GM12878 (cell line): ENCODE measurements at regions not wholly inside any gene's neighbourhood (a gene's known extent, or its start where the extent isn't known, plus 50 kb on each side); places are given as distances from the start of the nearest gene placed in this dataset.

Experiments used
- ATAC-seq: fragments of 200-7000 bp; cut with Tn5 transposase; 3 replicates; pipeline ENCODE4 v1.9.1; 2020; ENCODE audit warnings: mild to moderate bottlenecking, moderate library complexity
- BruUV-seq: library from RNA; stranded (reverse); fragments of 400-500 nt; replicated peaks from 2 replicates; lab custom pipeline; 2021; lab: Mats Ljungman, UMichigan
- CTCF ChIA-PET: fragments of 300-600 bp; sonication (Branson Sonifier 250); formaldehyde crosslinking; extraction: SDS; loops from one replicate; lab custom pipeline; 2021; ENCODE audit warnings: inconsistent platforms; lab: Yijun Ruan, JAX
- POLR2A ChIA-PET: fragments of 350-600 bp; formaldehyde crosslinking; extraction: SDS; loops from one replicate; lab custom pipeline; 2021; ENCODE audit warnings: inconsistent platforms; lab: Charles Lee
- RAD21 ChIA-PET: fragments of 300-600 bp; sonication (Branson Sonifier 250); formaldehyde crosslinking; loops from one replicate; lab custom pipeline; 2023; ENCODE audit warnings: antibody characterized with exemption; ENCODE audit not compliant: unreplicated experiment; lab: Charles Lee
- SMC1A ChIA-PET: fragments of 300-600 bp; sonication (Branson Sonifier 250); formaldehyde crosslinking; loops from one replicate; lab custom pipeline; 2023; ENCODE audit not compliant: unreplicated experiment, uncharacterized antibody; lab: Charles Lee
- DNase-seq: peaks from one replicate; pipeline ENCODE4 v3.0.0-alpha.2; 2011; ENCODE audit warnings: low read depth, low spot score
- FAIRE-seq: peaks from 3 replicates; lab custom pipeline; 2011; peaks lifted over from hg19 to GRCh38; lab: Jason Lieb, UNC
- H2AFZ ChIP-seq: 2 replicates; pipeline ENCODE4 v1.6.0; 2011; ENCODE audit warnings: low read depth, low read length, control low read depth; ENCODE audit not compliant: control insufficient read depth
- H3K27ac ChIP-seq: 2 replicates; pipeline ENCODE4 v1.5.1; 2011; ENCODE audit warnings: control low read depth; ENCODE audit not compliant: control insufficient read depth, insufficient read depth
- H3K27me3 ChIP-seq, 2 experiments: replicated peaks in 1 of 2; 2 replicates each; pipeline versions ENCODE4 v1.6.0 to v1.6.1; 2011; ENCODE audit warnings: low read length in 1 of 2; ENCODE audit not compliant: control insufficient read depth in 2 of 2, insufficient read depth in 2 of 2
- H3K36me3 ChIP-seq, 2 experiments: 2 replicates each; pipeline ENCODE4 v1.5.1; 2011; ENCODE audit warnings: low read length in 1 of 2; ENCODE audit not compliant: control insufficient read depth in 2 of 2, insufficient read depth in 2 of 2
- H3K4me1 ChIP-seq: 2 replicates; pipeline ENCODE4 v1.6.1; 2011; ENCODE audit warnings: mild to moderate bottlenecking, low read length, moderate library complexity, mixed read lengths; ENCODE audit not compliant: control insufficient read depth, insufficient read depth
- H3K4me2 ChIP-seq: 2 replicates; pipeline ENCODE4 v1.6.0; 2011; ENCODE audit warnings: control low read depth; ENCODE audit not compliant: control insufficient read depth, insufficient read depth
- H3K4me3 ChIP-seq: fragments of 200-600 bp; sonication (generic); 2 replicates; pipeline ENCODE4 v1.5.1; 2016
- H3K79me2 ChIP-seq: 2 replicates; pipeline ENCODE4 v1.6.0; 2011; ENCODE audit warnings: low read length; ENCODE audit not compliant: control insufficient read depth, insufficient read depth
- H3K9ac ChIP-seq: 2 replicates; pipeline ENCODE4 v1.8.0; 2011; ENCODE audit warnings: low read length, control low read depth, mixed read lengths; ENCODE audit not compliant: control insufficient read depth, insufficient read depth
- H3K9me3 ChIP-seq: replicated peaks from 3 replicates; pipeline ENCODE4 v1.5.1; 2011; ENCODE audit warnings: mild to moderate bottlenecking, low read length; ENCODE audit not compliant: control insufficient read depth, insufficient read depth
- H4K20me1 ChIP-seq: 2 replicates; pipeline ENCODE4 v1.6.0; 2011; ENCODE audit not compliant: control insufficient read depth, insufficient read depth
- BHLHE40 ChIP-seq, 2 experiments: fragments of 450-650 bp in 1 of 2; IDR thresholded peaks; 2 replicates each; pipeline ENCODE4 v1.6.1; 2011 to 2017; ENCODE audit warnings: low read depth in 2 of 2, borderline replicate concordance in 1 of 2, improper control_type of control experiment in 1 of 2, low read length in 1 of 2, mild to moderate bottlenecking in 1 of 2
- CBFB ChIP-seq: IDR thresholded peaks from 2 replicates; pipeline ENCODE4 v1.6.1; 2016; ENCODE audit warnings: antibody characterized with exemption, low read depth
- DPF2 ChIP-seq: fragments of 450-650 bp; IDR thresholded peaks from 2 replicates; pipeline ENCODE4 v1.6.1; 2017; ENCODE audit warnings: mild to moderate bottlenecking
- E2F8 ChIP-seq: fragments of 450-650 bp; IDR thresholded peaks from 2 replicates; pipeline ENCODE4 v1.6.1; 2018; ENCODE audit warnings: mild to moderate bottlenecking, low read depth, moderate library complexity; ENCODE audit not compliant: partially characterized antibody
- SPI1 ChIP-seq: IDR thresholded peaks from 2 replicates; pipeline ENCODE4 v1.6.1; 2011; ENCODE audit warnings: low read depth, mild to moderate bottlenecking, low read length, moderate library complexity, borderline replicate concordance; ENCODE audit not compliant: insufficient read depth
- SREBF1 ChIP-seq: IDR thresholded peaks from 2 replicates; pipeline ENCODE4 v1.6.1; 2012; ENCODE audit warnings: mild to moderate bottlenecking, low read length
- TARDBP ChIP-seq: IDR thresholded peaks from 2 replicates; pipeline ENCODE4 v1.6.1; 2016; ENCODE audit warnings: borderline replicate concordance
- USF2 ChIP-seq: IDR thresholded peaks from 2 replicates; pipeline ENCODE4 v1.6.1; 2011; ENCODE audit warnings: low read depth, low read length, improper control_type of control experiment, borderline replicate concordance
- ZBTB33 ChIP-seq: fragments of 450-650 bp; IDR thresholded peaks from 2 replicates; pipeline ENCODE4 v1.6.1; 2017; ENCODE audit warnings: mild to moderate bottlenecking
- ZBTB40 ChIP-seq: fragments of 450-650 bp; IDR thresholded peaks from 2 replicates; pipeline ENCODE4 v1.6.1; 2016; ENCODE audit warnings: mild to moderate bottlenecking, moderate library complexity, borderline replicate concordance
- WGBS: methylation state at CpG from one replicate; pipeline ENCODE4 v1.1.6; 2016; ENCODE audit warnings: low lambda C conversion rate; ENCODE audit not compliant: insufficient replicate concordance, insufficient coverage; ENCODE audit errors: missing lambda C conversion rate; 5-methylcytosine and 5-hydroxymethylcytosine counted together
- in situ Hi-C: fragments of 300-500 bp; cut with MboI; formaldehyde crosslinking; loops from 9 replicates; pipeline ENCODE4 v1.14.3; 2018; ENCODE audit warnings: mixed read lengths
- intact Hi-C: fragments of 100-400 bp; cut with micrococcal nuclease; formaldehyde crosslinking; loops from one replicate; pipeline ENCODE4 v1.14.2; 2022; ENCODE audit not compliant: unreplicated experiment

- no TSS peak for BruUV-seq
- Histone ChIP-seq H3K4me1 (no peaks in the 10 kb centered on the region), H3K9me3 (no peaks in the 10 kb centered on the region), H3K9ac (no peak overlapping the region), H4K20me1 (no peaks in the 10 kb centered on the region; the same call in 1 of the 2 replicates), H2AFZ (no peak overlapping the region), H3K4me3 (no peak overlapping the region), H3K27me3 (no peaks in the 10 kb centered on the region; a peak in 2 of 4 replicates), H3K36me3 (no peaks in the 10 kb centered on the region), H3K79me2 (no peaks in the 10 kb centered on the region), H3K27ac (no peak overlapping the region), H3K4me2 (no peak overlapping the region)
- ATAC-seq (no peak), FAIRE-seq (no peak), DNase-seq (no peak)
- RAD21 ChIA-PET, result interaction anchor here (0.9 to 7.4 kb wide), 4 partner anchors 110 to 197 kb away, joined by 4 to 50 read pairs (median 4); partner anchors contain the start of genes MPHOSPH9 and MTRFR
- WGBS, result 4% methylated on average over 2 of the region's 2 CpGs
- intact Hi-C loops (loop anchor here (1.0 kb wide), 1 partner anchor 195 kb away; no protein-coding TSS in a partner anchor), in situ Hi-C loops (no loop called here)
- POLR2A ChIA-PET, result interaction anchor here (0.6 to 1.9 kb wide), 2 partner anchors 195 to 364 kb away, joined by 5 to 7 read pairs; no protein-coding TSS in a partner anchor
- SMC1A ChIA-PET, result interaction anchor here (0.7 to 3.2 kb wide), 5 partner anchors 32 to 195 kb away, joined by 3 to 21 read pairs (median 6); no protein-coding TSS in a partner anchor
- CTCF ChIA-PET, result interaction anchor here (0.9 to 7.9 kb wide), 3 partner anchors 109 to 196 kb away, joined by 3 to 72 read pairs (median 4); partner anchors contain the start of gene PITPNM2
- no peak for TF ChIP-seq E2F8
- no peak for TF ChIP-seq USF2
- TF ChIP-seq CBFB, result no peak
- TF ChIP-seq ZBTB33, result no peak
- no peak for TF ChIP-seq BHLHE40 (IDR thresholded peaks at IDR 0.05; ENCODE audit: borderline replicate concordance in 1 of 2, low read depth in 2 of 2, low read length in 1 of 2)
- no peak for TF ChIP-seq DPF2
- no peak for TF ChIP-seq SREBF1
- no peak for TF ChIP-seq SPI1
- no peak for TF ChIP-seq TARDBP
- no peak for TF ChIP-seq ZBTB40
These were observed 62.4 kb downstream of the ARL6IP4 start for GRCh38 chr12:123042833-123043232.
